Subcutaneous abdominal adipose tissue (tissue), 5 donors: ENCODE measurements at regions not wholly inside any gene's neighbourhood (a gene's known extent, or its start where the extent isn't known, plus 50 kb on each side); places are given as distances from the start of the nearest gene placed in this dataset.
"Not testable (repeated sequence)": the region's sequence is repeated elsewhere in the genome, so short reads cannot be mapped to it uniquely, and the experiment has no call there.

Experiments
- H3K27ac ChIP-seq: one replicate; pipeline ENCODE4 v1.7.0; 2013; ENCODE audit warnings: low read depth, mild to moderate bottlenecking, inconsistent platforms, low read length, moderate library complexity
- H3K27me3 ChIP-seq, 5 donors: one replicate each; pipeline ENCODE4 v1.7.0; 2013; ENCODE audit warnings: low read length in 5 of 5, inconsistent platforms in 1 of 5; ENCODE audit not compliant: control insufficient read depth in 5 of 5, insufficient read depth in 4 of 5
- H3K36me3 ChIP-seq, 5 donors: one replicate each; pipeline ENCODE4 v1.7.0; 2013; ENCODE audit warnings: low read length in 5 of 5; ENCODE audit not compliant: control insufficient read depth in 5 of 5, insufficient read depth in 5 of 5
- H3K4me1 ChIP-seq, 5 donors: one replicate each; pipeline ENCODE4 v1.7.0; 2013; ENCODE audit warnings: low read length in 5 of 5, mild to moderate bottlenecking in 3 of 5, moderate library complexity in 1 of 5; ENCODE audit not compliant: control insufficient read depth in 5 of 5, insufficient read depth in 5 of 5
- H3K4me3 ChIP-seq, 5 donors: one replicate each; pipeline ENCODE4 v1.7.0; 2013; ENCODE audit warnings: low read length in 5 of 5, low read depth in 1 of 5
- H3K9ac ChIP-seq, 5 donors: one replicate each; pipeline ENCODE4 v1.7.0; 2013; ENCODE audit warnings: low read length in 5 of 5, mild to moderate bottlenecking in 4 of 5, moderate library complexity in 3 of 5
- H3K9me3 ChIP-seq, 5 donors: one replicate each; pipeline ENCODE4 v1.7.0; 2013; ENCODE audit warnings: low read length in 5 of 5; ENCODE audit not compliant: control insufficient read depth in 5 of 5
- donor health status: healthy.
- donor health status: healthy.
- donor health status: healthy.
- donor health status: healthy.
- donor health status: healthy.

GRCh38 chr16:26985100-26986065, 81.3 kb upstream of the C16orf82 start:
- Histone ChIP-seq H3K36me3 (no peaks in the 10 kb centered on the region), H3K4me3 (no peak overlapping the region), H3K9me3 (no peaks in the 10 kb centered on the region), H3K4me1 (no peaks in the 10 kb centered on the region), H3K27me3 (peaks cover 0 to 4% (median 0%) of the 10 kb centered on the region in 5 donors), H3K9ac (no peak overlapping the region), H3K27ac (no peak overlapping the region)

- H3K9me3 ChIP-seq, result no peaks in the 10 kb centered on the region
- no peak overlapping the region for H3K4me3 ChIP-seq
- no peak overlapping the region for H3K9ac ChIP-seq
- H3K4me1 ChIP-seq, result no peaks in the 10 kb centered on the region
- no peak overlapping the region for H3K27ac ChIP-seq
- peaks cover 0 to 6% (median under 1%) of the 10 kb centered on the region in 5 donors for H3K27me3 ChIP-seq
- H3K36me3 ChIP-seq, result no peaks in the 10 kb centered on the region
Measured at GRCh38 chr16:26987597-26988010, 79.1 kb upstream of the C16orf82 start.

DNA sequence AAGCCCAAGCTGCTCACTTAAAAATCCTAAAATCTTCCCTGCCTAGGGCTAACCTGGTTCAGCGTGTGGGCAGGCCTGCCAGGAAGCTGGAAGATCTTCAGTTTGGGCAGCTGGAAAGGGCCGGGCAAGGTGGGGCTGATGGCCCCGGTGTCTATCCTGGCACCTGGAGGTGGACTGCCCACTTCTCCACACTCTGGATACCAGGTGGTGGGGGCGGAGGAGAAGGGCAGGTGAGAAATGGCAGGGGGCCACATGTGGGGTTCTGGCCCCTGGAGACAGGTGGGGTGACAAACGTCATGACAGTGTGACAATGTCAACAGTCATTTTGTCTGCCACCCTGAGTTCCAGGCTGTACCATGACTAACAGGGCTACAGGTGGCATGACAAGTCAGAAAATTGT, 78.5 kb upstream of the C16orf82 start:
- Histone ChIP-seq H3K9ac (no peak overlapping the region), H3K4me1 (peaks cover 0 to 2% (median 0%) of the 10 kb centered on the region in 5 donors), H3K27ac (no peak overlapping the region), H3K9me3 (no peaks in the 10 kb centered on the region), H3K4me3 (no peak overlapping the region), H3K36me3 (no peaks in the 10 kb centered on the region), H3K27me3 (peaks cover 0 to 8% (median 4%) of the 10 kb centered on the region in 5 donors)

DNA sequence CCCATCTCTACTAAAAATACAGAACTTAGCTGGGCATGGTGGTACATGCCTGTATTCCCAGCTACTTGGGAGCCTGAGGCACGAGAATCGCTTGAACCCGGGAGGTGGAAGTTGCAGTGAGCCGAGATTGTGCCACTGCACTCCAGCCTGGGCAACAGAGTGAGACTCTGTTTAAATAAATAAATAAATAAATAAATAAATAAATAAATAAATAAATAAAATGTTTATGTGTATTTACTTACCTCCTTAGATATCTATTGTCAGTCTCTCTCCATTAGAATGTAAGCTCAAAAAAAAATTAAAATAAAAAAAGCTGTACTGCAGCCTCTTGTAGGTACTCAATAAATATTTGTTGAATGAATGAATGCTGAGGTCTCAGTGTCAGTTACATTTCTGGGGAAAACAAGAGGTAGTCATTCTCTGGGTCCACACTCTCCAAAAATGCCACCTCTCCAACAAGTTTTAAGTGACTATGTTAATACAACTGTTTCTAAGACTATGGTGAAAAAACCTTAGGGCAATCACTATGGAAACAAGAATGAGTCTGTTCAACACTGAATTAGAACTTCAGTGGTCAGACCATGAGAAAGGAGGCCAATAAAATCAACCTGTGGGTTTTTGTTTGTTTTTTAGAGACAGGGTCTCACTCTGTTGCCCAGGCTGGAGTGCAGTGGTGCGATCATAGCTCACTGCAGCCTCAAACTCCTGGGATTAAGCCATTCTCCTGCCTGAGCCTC, 76.2 kb upstream of the C16orf82 start:
- not testable (repeated sequence) for H3K27me3 ChIP-seq, H3K4me1 ChIP-seq, H3K9ac ChIP-seq, H3K27ac ChIP-seq, H3K36me3 ChIP-seq, H3K9me3 ChIP-seq, H3K4me3 ChIP-seq

DNA sequence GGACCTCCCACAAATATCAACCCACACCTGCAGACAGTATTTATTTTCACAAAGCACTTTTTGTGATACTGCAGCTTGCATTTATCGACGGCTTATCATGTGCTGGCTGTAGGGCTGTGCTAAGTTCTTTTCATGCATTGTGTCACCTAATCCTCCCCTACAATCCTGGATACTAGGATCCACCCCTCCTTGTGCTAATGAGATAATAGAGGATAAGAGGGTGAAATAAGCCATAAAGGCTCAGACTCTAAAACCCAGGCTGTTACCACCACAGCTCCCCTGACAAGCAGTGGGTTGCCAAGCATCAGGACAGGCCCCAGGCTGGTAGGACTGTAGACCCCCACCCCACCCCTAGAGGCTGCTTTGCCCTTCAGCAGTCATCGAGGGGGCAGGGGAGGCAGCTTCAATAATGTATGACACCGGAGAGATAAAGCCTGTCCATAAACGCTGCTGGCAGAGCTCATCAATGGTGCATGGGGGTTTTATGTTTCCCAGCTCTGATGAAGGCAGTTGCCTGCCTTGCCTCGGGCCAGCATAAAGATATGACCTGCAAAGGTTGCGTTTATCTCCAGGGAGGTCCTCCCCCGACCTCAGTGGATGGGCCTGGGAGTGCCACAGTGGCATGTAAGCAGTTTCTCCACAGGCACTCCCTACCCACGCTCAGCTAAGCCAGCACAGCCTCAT, 73.9 kb upstream of the C16orf82 start:
- Histone ChIP-seq H3K27ac (no peak overlapping the region), H3K4me3 (no peak overlapping the region)

GRCh38 chr16:26993511-26993910, 73.2 kb upstream of the C16orf82 start:
- Histone ChIP-seq H3K4me1 (peaks cover 0 to 2% (median 0%) of the 10 kb centered on the region in 5 donors), H3K36me3 (no peaks in the 10 kb centered on the region), H3K9me3 (peaks cover 0 to 7% (median 3%) of the 10 kb centered on the region in 5 donors), H3K9ac (no peak overlapping the region), H3K27me3 (peaks cover 0 to 6% (median 5%) of the 10 kb centered on the region in 5 donors), H3K4me3 (no peak overlapping the region), H3K27ac (no peak overlapping the region)

More for the DNA sequence above, 73.9 kb upstream of the C16orf82 start:
- Histone ChIP-seq H3K9me3 (peaks cover 0 to 7% (median 3%) of the 10 kb centered on the region in 5 donors), H3K27me3 (peaks cover 0 to 6% (median 5%) of the 10 kb centered on the region in 5 donors), H3K36me3 (no peaks in the 10 kb centered on the region), H3K9ac (no peak overlapping the region), H3K4me1 (peaks cover 0 to 2% (median 0%) of the 10 kb centered on the region in 5 donors)

GRCh38 chr16:26993963-26994362, 72.8 kb upstream of the C16orf82 start:
- Histone ChIP-seq H3K4me3 (no peak overlapping the region), H3K9me3 (peaks cover 0 to 7% (median 3%) of the 10 kb centered on the region in 5 donors), H3K27me3 (peaks cover 0 to 6% (median 5%) of the 10 kb centered on the region in 5 donors), H3K4me1 (peaks cover 0 to 2% (median 0%) of the 10 kb centered on the region in 5 donors), H3K27ac (no peak overlapping the region), H3K9ac (no peak overlapping the region), H3K36me3 (no peaks in the 10 kb centered on the region)

DNA sequence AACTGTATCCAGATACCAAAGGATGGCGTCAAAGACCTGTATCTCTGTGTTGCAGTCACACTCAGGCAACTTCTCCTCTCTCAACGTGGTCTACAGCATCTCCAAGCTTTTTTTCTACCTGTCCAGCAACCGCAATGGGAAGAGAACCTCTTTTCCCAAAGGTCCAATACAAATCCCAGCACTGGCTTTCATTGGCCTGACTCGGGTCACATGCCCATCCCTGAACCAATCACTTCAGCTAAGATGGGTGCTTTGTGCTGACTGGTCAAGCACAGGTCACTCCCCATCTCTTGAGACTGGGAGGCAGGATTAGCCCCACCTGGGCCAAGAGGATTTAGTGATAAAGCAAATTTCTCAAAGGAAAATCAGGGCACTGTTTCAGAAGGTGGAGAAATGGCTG, 71.2 kb upstream of the C16orf82 start:
- peaks cover 0 to 6% (median 5%) of the 10 kb centered on the region in 5 donors for H3K27me3 ChIP-seq
- no peak overlapping the region for H3K27ac ChIP-seq
- H3K4me3 ChIP-seq, result no peak overlapping the region
- H3K9me3 ChIP-seq, result peaks cover 0 to 7% (median 3%) of the 10 kb centered on the region in 5 donors
- H3K4me1 ChIP-seq, result peaks cover 0 to 2% (median 0%) of the 10 kb centered on the region in 5 donors
- no peaks in the 10 kb centered on the region for H3K36me3 ChIP-seq
- H3K9ac ChIP-seq, result no peak overlapping the region

DNA sequence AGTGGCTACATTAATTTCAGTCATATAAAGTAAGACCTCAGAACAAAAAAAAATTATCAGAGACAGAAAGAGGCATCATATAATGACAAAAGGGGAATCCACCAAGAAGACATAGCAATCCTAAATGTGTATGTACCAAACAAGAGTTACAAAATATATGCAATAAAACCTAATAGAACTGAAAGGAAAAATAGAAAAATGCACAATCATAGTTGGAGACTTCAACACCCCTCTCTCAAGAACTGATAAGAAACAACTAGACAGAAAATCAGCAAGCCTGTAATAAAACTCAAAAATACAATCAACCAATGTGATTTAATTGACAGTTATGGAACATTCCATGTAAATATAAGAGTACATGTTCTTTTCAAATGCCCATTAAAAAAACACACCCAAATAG, 61.3 kb upstream of the C16orf82 start:
- Histone ChIP-seq H3K27me3 (no peaks in the 10 kb centered on the region), H3K36me3 (no peaks in the 10 kb centered on the region), H3K4me3 (no peak overlapping the region), H3K9me3 (peaks cover 0 to 10% (median 0%) of the 10 kb centered on the region in 5 donors), H3K27ac (no peak overlapping the region), H3K4me1 (no peaks in the 10 kb centered on the region), H3K9ac (no peak overlapping the region)
